ENCODE measurements at regions not wholly inside any gene's neighbourhood (a gene's known extent, or its start where the extent isn't known, plus 50 kb on each side); places are given as distances from the start of the nearest gene placed in this dataset.

DNA sequence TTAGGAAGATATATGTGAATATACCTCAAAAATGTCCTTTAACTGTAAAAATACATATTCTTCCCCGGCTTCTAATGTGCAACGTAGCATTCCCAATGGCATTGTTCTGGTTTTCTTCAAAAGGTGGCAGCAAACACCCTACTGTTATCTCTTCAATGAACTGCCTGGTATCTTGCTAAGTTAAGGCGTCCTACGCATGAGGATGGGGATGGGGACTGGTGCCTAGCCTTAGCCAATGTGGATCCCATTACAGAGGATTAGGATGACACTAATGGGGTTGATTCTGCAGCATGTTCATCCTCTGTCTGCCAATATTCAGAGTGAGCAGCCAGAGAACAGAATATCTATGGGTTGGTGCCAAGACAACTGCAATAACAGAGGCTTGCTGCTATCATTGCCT lies 334.9 kb upstream of the ADGRL3 start:
- TF ChIP-seq POLR2A (IDR thresholded peaks at IDR 0.05) (no peak), POLR2AphosphoS5 (IDR thresholded peaks at IDR 0.05) (no peak)
- TF ChIP-seq, protein P1, sequence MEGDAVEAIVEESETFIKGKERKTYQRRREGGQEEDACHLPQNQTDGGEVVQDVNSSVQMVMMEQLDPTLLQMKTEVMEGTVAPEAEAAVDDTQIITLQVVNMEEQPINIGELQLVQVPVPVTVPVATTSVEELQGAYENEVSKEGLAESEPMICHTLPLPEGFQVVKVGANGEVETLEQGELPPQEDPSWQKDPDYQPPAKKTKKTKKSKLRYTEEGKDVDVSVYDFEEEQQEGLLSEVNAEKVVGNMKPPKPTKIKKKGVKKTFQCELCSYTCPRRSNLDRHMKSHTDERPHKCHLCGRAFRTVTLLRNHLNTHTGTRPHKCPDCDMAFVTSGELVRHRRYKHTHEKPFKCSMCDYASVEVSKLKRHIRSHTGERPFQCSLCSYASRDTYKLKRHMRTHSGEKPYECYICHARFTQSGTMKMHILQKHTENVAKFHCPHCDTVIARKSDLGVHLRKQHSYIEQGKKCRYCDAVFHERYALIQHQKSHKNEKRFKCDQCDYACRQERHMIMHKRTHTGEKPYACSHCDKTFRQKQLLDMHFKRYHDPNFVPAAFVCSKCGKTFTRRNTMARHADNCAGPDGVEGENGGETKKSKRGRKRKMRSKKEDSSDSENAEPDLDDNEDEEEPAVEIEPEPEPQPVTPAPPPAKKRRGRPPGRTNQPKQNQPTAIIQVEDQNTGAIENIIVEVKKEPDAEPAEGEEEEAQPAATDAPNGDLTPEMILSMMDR (IDR thresholded peaks at IDR 0.05): no peak

All from sigmoid colon (tissue), 4 donors.